HG02938 (cell line): ENCODE measurements at regions not wholly inside any gene's neighbourhood (a gene's known extent, or its start where the extent isn't known, plus 50 kb on each side); places are given as distances from the start of the nearest gene placed in this dataset.

Experiments
- ATAC-seq: cut with Tn5 transposase; IDR thresholded peaks from one replicate; pipeline ENCODE4 v1.9.1; 2021; ENCODE audit warnings: mild to moderate bottlenecking, moderate library complexity; ENCODE audit not compliant: unreplicated experiment

DNA sequence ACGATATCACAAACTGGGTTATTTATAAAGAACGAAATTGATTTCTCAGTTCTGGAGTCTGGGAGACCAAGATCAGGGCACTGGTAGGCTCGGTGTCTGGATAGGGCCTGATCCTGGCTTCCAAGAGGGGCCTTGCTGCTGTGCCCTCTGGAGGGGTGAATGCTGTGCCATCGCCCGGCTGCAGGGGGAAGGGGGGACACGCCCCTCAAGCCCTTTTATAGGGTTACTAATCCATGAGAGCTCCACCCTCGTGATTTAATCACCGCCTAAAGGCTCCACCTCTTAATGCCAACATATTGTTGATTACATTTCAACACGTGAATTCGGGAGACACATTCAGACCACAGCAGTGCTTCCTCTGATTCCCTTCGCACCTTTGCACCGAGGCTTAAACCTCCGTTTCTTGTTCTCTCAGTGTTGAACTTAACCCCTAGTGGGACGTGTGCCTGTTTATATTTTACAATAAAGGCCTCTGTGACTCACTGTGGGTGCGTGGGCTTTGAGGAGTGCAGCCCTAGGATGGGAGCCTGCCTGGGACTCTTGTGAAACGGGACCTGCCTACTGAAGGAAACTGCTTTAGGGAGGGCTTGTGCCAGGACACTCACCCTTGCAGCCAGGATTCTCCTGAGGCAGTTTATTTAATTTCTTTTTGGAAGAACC, 52.4 kb upstream of the SPATA13 start:
- no peak for ATAC-seq

- ATAC-seq = no peak
Observed at GRCh38 chr13:24108615-24108965, 51.9 kb upstream of the SPATA13 start.

DNA sequence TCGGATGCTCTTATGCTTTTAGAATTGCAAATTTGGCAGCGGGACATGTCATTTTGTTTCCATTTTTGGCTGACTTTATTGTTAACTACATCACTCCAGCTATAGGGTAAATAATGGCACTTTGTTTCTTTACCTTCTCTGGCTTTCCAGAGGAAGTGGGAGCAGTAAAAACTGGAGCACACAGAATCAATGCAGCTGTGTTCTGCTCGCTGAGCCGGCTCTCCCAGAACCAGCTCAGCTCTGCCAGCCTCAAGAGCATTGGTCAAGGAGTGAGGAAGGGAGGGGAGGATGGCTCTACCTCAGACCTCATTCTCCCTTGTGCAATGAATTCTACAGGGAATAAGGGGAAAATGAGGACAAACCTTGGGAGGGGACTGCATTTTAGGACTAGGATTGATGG, 50.5 kb upstream of the SPATA13 start:
- ATAC-seq = no peak
